ENCODE measurements at regions not wholly inside any gene's neighbourhood (a gene's known extent, or its start where the extent isn't known, plus 50 kb on each side); places are given as distances from the start of the nearest gene placed in this dataset.
A peak's percentile ranks its signal among the peaks of the same experiment; 100 is the strongest.
"Not testable (repeated sequence)": the region's sequence is repeated elsewhere in the genome, so short reads cannot be mapped to it uniquely, and the experiment has no call there.

DNA sequence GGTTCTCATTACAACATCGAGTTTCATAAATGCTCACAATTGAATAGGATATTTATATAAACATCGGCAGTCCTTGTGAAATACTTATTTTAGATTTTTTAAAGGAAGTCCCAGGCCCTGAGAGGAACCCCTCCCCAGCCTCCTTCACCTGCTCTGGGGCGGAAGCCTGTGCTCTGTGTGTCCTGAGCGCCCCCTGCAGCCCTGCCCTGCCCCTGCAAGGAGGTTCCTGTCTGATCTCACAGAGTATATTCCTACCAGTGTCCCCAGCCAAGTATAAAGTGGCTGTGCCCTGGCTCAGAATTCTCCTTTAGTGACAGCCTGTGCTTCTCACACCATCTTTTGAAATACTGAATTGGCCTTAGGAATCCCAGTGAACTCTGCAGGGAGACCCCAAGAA is 659.5 kb downstream of the TMEM121 start:
- Histone ChIP-seq H3K4me1 (no peaks in the 10 kb centered on the region), H3K27me3 (peaks cover 0 to 30% (median 3%) of the 10 kb centered on the region in 9 donors), H3K4me3 (no peak overlapping the region), H3K27ac (no peak overlapping the region), H3K36me3 (no peaks in the 10 kb centered on the region), H3K9me3 (no peaks in the 10 kb centered on the region)
- ATAC-seq (no peak), DNase-seq (no peak)
- intact Hi-C loops (cut with DNase I) = no loop called here
- 33 to 40% (median 34%) methylated on average over 4 of the region's 4 CpGs for WGBS, 4 donors
- no peak for TF ChIP-seq POLR2A (IDR thresholded peaks at IDR 0.05)
- TF ChIP-seq, protein P1, sequence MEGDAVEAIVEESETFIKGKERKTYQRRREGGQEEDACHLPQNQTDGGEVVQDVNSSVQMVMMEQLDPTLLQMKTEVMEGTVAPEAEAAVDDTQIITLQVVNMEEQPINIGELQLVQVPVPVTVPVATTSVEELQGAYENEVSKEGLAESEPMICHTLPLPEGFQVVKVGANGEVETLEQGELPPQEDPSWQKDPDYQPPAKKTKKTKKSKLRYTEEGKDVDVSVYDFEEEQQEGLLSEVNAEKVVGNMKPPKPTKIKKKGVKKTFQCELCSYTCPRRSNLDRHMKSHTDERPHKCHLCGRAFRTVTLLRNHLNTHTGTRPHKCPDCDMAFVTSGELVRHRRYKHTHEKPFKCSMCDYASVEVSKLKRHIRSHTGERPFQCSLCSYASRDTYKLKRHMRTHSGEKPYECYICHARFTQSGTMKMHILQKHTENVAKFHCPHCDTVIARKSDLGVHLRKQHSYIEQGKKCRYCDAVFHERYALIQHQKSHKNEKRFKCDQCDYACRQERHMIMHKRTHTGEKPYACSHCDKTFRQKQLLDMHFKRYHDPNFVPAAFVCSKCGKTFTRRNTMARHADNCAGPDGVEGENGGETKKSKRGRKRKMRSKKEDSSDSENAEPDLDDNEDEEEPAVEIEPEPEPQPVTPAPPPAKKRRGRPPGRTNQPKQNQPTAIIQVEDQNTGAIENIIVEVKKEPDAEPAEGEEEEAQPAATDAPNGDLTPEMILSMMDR (IDR thresholded peaks at IDR 0.05) = peak in 3 of 12 donors; percentile 5 to 25 (median 9)

GRCh38 chr14:106187216-106187615 is 660.8 kb downstream of the TMEM121 start:
- Histone ChIP-seq H3K4me1 (no peaks in the 10 kb centered on the region), H3K27ac (no peak overlapping the region), H3K27me3 (peaks cover 0 to 30% (median 3%) of the 10 kb centered on the region in 9 donors), H3K4me3 (no peak overlapping the region), H3K36me3 (no peaks in the 10 kb centered on the region), H3K9me3 (no peaks in the 10 kb centered on the region)
- no peak for ATAC-seq
- no peak for DNase-seq
- TF ChIP-seq, protein P1 (IDR thresholded peaks at IDR 0.05) = no peak
- no peak for TF ChIP-seq POLR2A (IDR thresholded peaks at IDR 0.05)
- intact Hi-C loops (cut with DNase I) = no loop called here
- WGBS, 4 donors = 46 to 54% (median 50%) methylated on average over 3 of the region's 3 CpGs

DNA sequence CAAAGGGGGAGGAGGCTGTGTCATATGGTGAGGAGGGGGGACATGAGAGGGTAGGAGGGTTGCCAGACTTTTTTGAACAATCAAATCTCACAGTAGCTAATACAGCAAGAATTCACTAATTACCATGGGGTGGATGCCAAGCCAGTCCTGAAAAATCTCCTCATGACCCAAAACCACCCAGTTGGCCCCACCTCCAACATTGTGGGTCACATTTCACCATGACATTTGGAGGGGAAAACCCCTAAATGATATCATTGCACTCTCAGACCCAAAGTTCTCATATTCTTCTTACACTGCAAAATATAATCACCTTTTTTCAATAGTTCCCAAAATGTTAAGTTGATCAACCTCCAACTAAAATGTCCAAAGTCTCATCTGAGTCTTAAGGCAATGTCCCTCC is 666.3 kb downstream of the TMEM121 start:
- H3K9me3 ChIP-seq; H3K36me3 ChIP-seq; H3K4me3 ChIP-seq; ATAC-seq; H3K27ac ChIP-seq; DNase-seq; intact Hi-C loops (cut with DNase I); H3K4me1 ChIP-seq: not testable (repeated sequence)
- peaks cover 0 to 30% (median 0%) of the 10 kb centered on the region in 9 donors for H3K27me3 ChIP-seq

DNA sequence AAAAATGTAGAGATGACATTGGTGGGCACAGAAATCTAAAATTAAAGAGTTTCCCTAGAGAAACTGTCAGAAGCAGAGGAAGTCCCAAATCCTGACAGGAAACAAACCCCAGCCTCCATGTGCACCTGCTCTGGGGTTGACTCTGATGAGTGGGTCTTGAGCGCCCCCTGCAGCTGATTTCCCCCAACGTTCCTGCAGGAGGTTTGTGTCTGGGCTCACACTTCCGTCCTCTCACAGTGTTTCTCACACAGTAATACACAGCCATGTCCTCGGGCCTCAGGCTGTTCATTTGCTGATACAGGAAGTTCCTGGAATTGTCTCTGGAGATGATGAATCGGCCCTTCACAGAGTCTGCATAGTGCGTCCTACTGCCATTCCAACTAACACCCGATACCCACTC is 670.1 kb downstream of the TMEM121 start:
- H3K9me3 ChIP-seq; H3K4me1 ChIP-seq; H3K36me3 ChIP-seq; ATAC-seq; intact Hi-C loops (cut with DNase I); H3K4me3 ChIP-seq; DNase-seq; H3K27ac ChIP-seq: not testable (repeated sequence)
- TF ChIP-seq, protein P1 (IDR thresholded peaks at IDR 0.05) = peak in 1 of 12 donors; percentile 8
- peaks cover 0 to 40% (median 5%) of the 10 kb centered on the region in 9 donors for H3K27me3 ChIP-seq
- 44 to 50% (median 46%) methylated on average over 5 to 7 of the region's 7 CpGs for WGBS, 4 donors

GRCh38 chr14:106197264-106197663 is 670.9 kb downstream of the TMEM121 start:
- intact Hi-C loops (cut with DNase I); H3K9me3 ChIP-seq; H3K4me1 ChIP-seq; H3K4me3 ChIP-seq; H3K36me3 ChIP-seq; DNase-seq; ATAC-seq; H3K27ac ChIP-seq: not testable (repeated sequence)
- WGBS, 4 donors = 50 to 64% (median 59%) methylated on average over 4 of the region's 4 CpGs
- H3K27me3 ChIP-seq = peaks cover 0 to 38% (median 5%) of the 10 kb centered on the region in 9 donors

All from heart left ventricle (tissue), 16 donors.